GM12872 (cell line): ENCODE measurements at regions not wholly inside any gene's neighbourhood (a gene's known extent, or its start where the extent isn't known, plus 50 kb on each side); places are given as distances from the start of the nearest gene placed in this dataset.

Experiments
- TF ChIP-seq, protein P1 (sequence below): IDR thresholded peaks from 3 replicates; pipeline ENCODE4 v1.5.1; 2011; ENCODE audit warnings: low read depth, mild to moderate bottlenecking, low read length, moderate library complexity; ENCODE audit not compliant: insufficient read depth

DNA sequence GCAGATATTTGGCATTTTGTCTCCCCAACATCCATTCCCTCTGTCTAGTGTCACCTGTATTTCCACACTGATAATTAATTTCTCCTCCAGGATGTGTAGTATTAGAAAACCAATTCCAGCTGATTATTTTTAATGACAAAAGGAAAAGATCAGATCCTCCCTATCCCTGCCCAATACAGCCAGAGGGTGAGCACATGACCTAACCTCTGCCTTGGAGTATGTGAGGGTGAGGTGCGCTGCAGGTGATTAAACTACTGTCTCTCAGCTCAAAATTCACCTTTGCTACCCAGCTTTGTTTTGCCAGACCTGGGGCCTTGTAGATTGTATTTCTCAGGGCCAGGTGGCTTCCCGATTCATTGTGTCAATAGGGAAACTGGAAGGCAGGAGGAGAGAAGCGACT lies 402.1 kb downstream of the PRELID2 start:
- TF ChIP-seq, protein P1, sequence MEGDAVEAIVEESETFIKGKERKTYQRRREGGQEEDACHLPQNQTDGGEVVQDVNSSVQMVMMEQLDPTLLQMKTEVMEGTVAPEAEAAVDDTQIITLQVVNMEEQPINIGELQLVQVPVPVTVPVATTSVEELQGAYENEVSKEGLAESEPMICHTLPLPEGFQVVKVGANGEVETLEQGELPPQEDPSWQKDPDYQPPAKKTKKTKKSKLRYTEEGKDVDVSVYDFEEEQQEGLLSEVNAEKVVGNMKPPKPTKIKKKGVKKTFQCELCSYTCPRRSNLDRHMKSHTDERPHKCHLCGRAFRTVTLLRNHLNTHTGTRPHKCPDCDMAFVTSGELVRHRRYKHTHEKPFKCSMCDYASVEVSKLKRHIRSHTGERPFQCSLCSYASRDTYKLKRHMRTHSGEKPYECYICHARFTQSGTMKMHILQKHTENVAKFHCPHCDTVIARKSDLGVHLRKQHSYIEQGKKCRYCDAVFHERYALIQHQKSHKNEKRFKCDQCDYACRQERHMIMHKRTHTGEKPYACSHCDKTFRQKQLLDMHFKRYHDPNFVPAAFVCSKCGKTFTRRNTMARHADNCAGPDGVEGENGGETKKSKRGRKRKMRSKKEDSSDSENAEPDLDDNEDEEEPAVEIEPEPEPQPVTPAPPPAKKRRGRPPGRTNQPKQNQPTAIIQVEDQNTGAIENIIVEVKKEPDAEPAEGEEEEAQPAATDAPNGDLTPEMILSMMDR = no peak

GRCh38 chr5:145429170-145429569 lies 406.0 kb downstream of the PRELID2 start:
- TF ChIP-seq, protein P1 = no peak

GRCh38 chr5:145408048-145408341 lies 427.1 kb downstream of the PRELID2 start:
- TF ChIP-seq, protein P1 = no peak

DNA sequence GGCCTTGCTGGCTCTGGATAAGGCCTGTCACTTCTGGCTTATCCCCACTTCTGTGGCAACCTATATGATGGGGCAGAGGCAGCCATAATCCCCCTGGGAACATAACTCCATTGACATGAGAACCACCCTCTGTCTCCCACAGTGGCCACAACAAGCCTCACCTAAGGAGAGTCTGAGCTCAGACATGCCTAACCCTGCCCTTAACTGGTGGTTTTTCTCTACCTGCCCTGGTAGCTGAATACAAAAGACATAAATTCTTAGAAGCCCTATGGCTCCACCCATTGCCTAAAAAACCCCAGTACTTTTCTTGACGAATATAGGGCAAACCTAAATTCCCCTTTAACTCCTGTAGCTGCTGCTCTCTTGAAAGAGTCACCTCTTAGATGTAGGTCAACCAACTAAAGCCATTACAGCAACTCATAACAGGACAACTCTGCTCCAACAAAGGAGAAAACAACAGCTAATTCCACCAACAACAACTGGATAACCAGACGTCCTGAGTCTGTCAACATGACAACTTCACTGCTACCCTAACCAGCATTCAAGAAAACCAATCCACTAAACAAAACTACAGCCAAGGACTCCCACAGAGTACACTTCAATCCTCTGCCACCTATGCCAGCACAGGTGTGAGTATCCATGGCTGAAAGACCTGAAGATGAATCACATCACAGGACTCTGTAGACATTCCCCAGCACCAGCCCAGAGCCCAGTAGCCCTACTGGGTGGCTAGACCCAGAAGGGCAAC lies 427.7 kb downstream of the PRELID2 start:
- TF ChIP-seq, protein P1 = no peak

DNA sequence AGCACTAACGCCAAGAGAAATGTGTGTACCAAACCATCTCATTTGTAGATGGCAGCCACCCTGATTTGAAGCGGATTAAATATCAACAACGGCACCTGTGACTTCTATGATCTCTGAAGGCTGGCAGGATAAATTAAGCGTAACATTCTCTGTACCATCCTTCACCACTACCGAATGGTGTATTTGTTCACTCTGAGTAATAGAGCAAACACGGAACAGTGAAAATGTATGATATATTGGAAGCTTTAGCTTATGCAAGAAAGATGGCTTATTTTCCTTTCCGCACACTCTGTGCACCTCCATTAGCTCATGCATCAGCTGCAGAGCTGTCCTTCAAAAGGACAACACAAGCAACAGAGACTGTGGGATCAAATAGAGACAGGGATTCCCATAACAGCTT lies 431.1 kb downstream of the PRELID2 start:
- TF ChIP-seq, protein P1 = no peak

GRCh38 chr5:145396888-145397287 lies 438.3 kb downstream of the PRELID2 start:
- TF ChIP-seq, protein P1 = no peak

DNA sequence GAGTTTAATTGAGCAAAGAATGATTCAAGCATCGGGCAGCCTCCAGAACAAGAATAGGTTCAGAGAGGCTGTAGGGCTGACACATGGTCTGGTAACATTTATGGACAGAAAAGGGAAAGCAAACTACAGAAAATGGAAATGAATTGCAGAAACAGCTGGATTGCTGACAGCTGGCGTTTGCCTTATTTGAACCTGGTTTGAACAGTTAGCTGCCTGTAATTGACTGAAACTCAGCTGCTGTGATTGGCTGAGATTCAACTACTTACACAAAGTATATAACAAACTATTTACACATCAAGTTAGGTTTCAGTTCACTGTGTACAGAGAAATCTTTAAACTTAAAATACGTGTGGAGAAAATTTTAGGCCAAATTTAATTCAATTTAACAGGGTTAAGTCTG lies 441.7 kb downstream of the PRELID2 start:
- TF ChIP-seq, protein P1 = no peak
